WTC11 (cell line): ENCODE measurements at regions not wholly inside any gene's neighbourhood (a gene's known extent, or its start where the extent isn't known, plus 50 kb on each side); places are given as distances from the start of the nearest gene placed in this dataset.

Source experiments
- ARID4B ChIP-seq: sonication (generic); formaldehyde crosslinking; IDR thresholded peaks from 2 replicates; pipeline ENCODE4 v1.8.0; 2023; ENCODE audit warnings: missing genetic modification reagents, mild to moderate bottlenecking, borderline replicate concordance
- CTCF ChIP-seq: fragments of 200-600 bp; IDR thresholded peaks from 2 replicates; pipeline ENCODE4 v1.8.0; 2022; ENCODE audit warnings: antibody characterized with exemption
- ESRRA ChIP-seq: sonication (generic); formaldehyde crosslinking; IDR thresholded peaks from 2 replicates; pipeline ENCODE4 v1.8.1; 2022; ENCODE audit warnings: mild to moderate bottlenecking, missing genetic modification reagents, borderline replicate concordance
- GABPB1 ChIP-seq: sonication (generic); formaldehyde crosslinking; IDR thresholded peaks from 2 replicates; pipeline ENCODE4 v1.8.1; 2023; ENCODE audit warnings: mild to moderate bottlenecking, missing genetic modification reagents
- MAX ChIP-seq: sonication (generic); formaldehyde crosslinking; IDR thresholded peaks from 2 replicates; pipeline ENCODE4 v1.8.0; 2022; ENCODE audit warnings: mild to moderate bottlenecking, missing genetic modification reagents
- STAT6 ChIP-seq: sonication (generic); formaldehyde crosslinking; conservative IDR thresholded peaks from 2 replicates; pipeline ENCODE4 v1.8.1; 2023; ENCODE audit warnings: mild to moderate bottlenecking, low read depth, missing genetic modification reagents, moderate library complexity

GRCh38 chr2:16960579-16960978, 294.9 kb upstream of the CYRIA start:
- TF ChIP-seq GABPB1 (CRISPR knock-in tag), result no peak
- TF ChIP-seq CTCF, result no peak
- no peak for TF ChIP-seq ESRRA (CRISPR knock-in tag)
- TF ChIP-seq MAX, result no peak
- no peak for TF ChIP-seq STAT6
- TF ChIP-seq ARID4B (CRISPR knock-in tag), result no peak
